ENCODE measurements at regions not wholly inside any gene's neighbourhood (a gene's known extent, or its start where the extent isn't known, plus 50 kb on each side); places are given as distances from the start of the nearest gene placed in this dataset.

DNA sequence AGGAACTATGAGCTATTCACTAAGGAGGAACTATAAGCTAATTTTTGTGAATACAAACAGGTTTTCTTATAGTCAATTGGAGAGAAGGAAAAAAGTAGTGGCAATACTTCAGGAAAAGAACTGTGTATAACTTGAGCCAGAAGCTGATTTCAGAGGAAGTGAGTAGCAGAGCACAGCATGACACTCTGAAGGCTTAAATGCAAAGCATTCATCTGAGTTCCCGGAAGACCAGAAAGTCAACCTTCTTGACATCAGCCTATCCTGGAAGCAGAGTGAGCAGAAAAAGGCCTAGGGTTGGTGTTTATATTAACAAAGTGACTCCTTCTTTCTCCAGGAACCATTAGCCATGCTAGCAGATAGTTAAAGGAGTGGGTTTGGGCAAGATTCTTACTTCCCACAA lies 545.2 kb downstream of the MRPL39 start (continued):
- TF ChIP-seq CHD7 (IDR thresholded peaks at IDR 0.05; ENCODE audit: insufficient replicate concordance, low read length) (no peak), TAF1 (IDR thresholded peaks at IDR 0.05; ENCODE audit: low read depth, low read length) (no peak), HDAC6 (IDR thresholded peaks at IDR 0.05; ENCODE audit: low read depth, low read length) (no peak), SP1 (IDR thresholded peaks at IDR 0.05; ENCODE audit: low read depth, low read length) (no peak), YY1 (IDR thresholded peaks at IDR 0.05; ENCODE audit: low read depth, low read length) (no peak), KDM1A (IDR thresholded peaks at IDR 0.05; ENCODE audit: borderline replicate concordance, low read length) (no peak), CBX5 (IDR thresholded peaks at IDR 0.05; ENCODE audit: low read depth, low read length) (no peak), CREB1 (IDR thresholded peaks at IDR 0.05) (no peak), RAD21 (IDR thresholded peaks at IDR 0.05 in 1 of 2, conservative IDR thresholded peaks at IDR 0.05 in 1 of 2; ENCODE audit: low read depth in 2 of 2, low read length in 2 of 2) (no peak), POLR2A (IDR thresholded peaks at IDR 0.05; ENCODE audit: control extremely low read depth in 1 of 2, low read depth in 2 of 2, low read length in 2 of 2) (no peak)
- TF ChIP-seq, protein P1, sequence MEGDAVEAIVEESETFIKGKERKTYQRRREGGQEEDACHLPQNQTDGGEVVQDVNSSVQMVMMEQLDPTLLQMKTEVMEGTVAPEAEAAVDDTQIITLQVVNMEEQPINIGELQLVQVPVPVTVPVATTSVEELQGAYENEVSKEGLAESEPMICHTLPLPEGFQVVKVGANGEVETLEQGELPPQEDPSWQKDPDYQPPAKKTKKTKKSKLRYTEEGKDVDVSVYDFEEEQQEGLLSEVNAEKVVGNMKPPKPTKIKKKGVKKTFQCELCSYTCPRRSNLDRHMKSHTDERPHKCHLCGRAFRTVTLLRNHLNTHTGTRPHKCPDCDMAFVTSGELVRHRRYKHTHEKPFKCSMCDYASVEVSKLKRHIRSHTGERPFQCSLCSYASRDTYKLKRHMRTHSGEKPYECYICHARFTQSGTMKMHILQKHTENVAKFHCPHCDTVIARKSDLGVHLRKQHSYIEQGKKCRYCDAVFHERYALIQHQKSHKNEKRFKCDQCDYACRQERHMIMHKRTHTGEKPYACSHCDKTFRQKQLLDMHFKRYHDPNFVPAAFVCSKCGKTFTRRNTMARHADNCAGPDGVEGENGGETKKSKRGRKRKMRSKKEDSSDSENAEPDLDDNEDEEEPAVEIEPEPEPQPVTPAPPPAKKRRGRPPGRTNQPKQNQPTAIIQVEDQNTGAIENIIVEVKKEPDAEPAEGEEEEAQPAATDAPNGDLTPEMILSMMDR (IDR thresholded peaks at IDR 0.05; ENCODE audit: control extremely low read depth in 1 of 3, insufficient read depth in 1 of 3, low read depth in 1 of 3, low read length in 3 of 3) = no peak
